ENCODE measurements at regions not wholly inside any gene's neighbourhood (a gene's known extent, or its start where the extent isn't known, plus 50 kb on each side); places are given as distances from the start of the nearest gene placed in this dataset.

DNA sequence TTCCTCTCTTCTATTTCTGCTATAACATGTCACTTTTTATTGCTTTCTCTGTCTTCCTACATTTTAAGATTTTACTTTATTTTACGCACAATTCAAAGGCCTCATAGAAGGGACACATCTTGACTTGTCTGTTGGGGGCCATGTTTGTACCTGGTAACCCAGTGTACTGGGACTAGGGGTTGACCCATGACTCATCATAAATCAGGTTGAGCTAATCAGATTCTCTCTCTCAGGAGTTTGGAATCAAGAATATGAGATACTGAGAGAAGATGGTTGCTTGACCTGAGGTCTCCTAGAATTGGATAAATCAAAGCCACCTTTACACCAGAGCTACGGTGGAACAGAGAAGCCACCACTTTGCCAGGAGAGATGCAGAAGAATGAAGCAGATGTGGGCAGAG lies 153.0 kb downstream of the UXS1 start:
- no peaks in the 10 kb centered on the region for H3K4me1 ChIP-seq (ENCODE audit: insufficient read depth)

DNA sequence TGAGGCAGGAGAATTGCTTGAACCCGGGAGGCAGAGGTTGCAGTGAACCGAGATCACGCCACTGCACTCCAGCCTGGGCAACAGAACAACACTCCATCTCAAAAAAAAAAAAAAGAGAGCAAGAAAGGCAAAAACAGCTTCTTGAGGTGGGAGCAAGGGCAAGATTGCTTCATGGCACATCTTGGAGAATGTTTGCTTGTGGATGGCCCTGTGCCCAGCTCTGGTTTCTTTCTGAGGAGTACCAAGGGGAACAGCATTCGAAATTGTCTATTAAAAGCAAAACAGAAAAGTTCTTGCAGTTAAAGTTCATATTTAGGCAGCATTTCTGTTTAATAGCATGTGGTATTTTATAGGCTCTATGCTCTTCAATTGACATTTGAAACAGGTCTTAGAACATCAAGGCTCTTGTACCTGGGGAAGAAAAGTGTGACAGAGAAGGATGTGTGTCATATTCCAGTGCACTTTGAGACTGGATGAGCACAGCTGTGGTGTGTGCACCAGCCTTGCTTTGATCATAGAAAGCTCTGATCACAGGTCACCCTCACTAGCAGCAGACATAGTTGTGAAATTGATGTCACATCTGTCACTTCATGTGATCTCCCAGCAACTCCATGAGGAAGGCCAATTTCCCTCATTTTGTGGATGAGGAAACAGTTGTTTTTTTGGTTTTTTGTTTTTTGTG lies 154.3 kb downstream of the UXS1 start:
- WGBS, 3 donors, result 80 to 86% (median 83%) methylated on average over 4 of the region's 4 CpGs
- H3K4me1 ChIP-seq (ENCODE audit: insufficient read depth), result no peaks in the 10 kb centered on the region
- intact Hi-C loops (cut with DNase I), result no loop called here

More for the DNA sequence above, 153.0 kb downstream of the UXS1 start:
- no peaks in the 10 kb centered on the region for H3K9me3 ChIP-seq
- H3K27me3 ChIP-seq, result no peaks in the 10 kb centered on the region
- WGBS, 3 donors, result 86 to 92% (median 88%) methylated on average over 2 of the region's 2 CpGs
- DNase-seq, result no peak
- H3K36me3 ChIP-seq, result no peaks in the 10 kb centered on the region
- no peak overlapping the region for H3K27ac ChIP-seq
- H3K4me3 ChIP-seq, result no peak overlapping the region
- no peak for TF ChIP-seq POLR2A (IDR thresholded peaks at IDR 0.05)
- TF ChIP-seq, protein P1, sequence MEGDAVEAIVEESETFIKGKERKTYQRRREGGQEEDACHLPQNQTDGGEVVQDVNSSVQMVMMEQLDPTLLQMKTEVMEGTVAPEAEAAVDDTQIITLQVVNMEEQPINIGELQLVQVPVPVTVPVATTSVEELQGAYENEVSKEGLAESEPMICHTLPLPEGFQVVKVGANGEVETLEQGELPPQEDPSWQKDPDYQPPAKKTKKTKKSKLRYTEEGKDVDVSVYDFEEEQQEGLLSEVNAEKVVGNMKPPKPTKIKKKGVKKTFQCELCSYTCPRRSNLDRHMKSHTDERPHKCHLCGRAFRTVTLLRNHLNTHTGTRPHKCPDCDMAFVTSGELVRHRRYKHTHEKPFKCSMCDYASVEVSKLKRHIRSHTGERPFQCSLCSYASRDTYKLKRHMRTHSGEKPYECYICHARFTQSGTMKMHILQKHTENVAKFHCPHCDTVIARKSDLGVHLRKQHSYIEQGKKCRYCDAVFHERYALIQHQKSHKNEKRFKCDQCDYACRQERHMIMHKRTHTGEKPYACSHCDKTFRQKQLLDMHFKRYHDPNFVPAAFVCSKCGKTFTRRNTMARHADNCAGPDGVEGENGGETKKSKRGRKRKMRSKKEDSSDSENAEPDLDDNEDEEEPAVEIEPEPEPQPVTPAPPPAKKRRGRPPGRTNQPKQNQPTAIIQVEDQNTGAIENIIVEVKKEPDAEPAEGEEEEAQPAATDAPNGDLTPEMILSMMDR (IDR thresholded peaks at IDR 0.05), result no peak
- no peak for TF ChIP-seq EP300 (IDR thresholded peaks at IDR 0.05)
- intact Hi-C loops (cut with DNase I), result no loop called here

DNA sequence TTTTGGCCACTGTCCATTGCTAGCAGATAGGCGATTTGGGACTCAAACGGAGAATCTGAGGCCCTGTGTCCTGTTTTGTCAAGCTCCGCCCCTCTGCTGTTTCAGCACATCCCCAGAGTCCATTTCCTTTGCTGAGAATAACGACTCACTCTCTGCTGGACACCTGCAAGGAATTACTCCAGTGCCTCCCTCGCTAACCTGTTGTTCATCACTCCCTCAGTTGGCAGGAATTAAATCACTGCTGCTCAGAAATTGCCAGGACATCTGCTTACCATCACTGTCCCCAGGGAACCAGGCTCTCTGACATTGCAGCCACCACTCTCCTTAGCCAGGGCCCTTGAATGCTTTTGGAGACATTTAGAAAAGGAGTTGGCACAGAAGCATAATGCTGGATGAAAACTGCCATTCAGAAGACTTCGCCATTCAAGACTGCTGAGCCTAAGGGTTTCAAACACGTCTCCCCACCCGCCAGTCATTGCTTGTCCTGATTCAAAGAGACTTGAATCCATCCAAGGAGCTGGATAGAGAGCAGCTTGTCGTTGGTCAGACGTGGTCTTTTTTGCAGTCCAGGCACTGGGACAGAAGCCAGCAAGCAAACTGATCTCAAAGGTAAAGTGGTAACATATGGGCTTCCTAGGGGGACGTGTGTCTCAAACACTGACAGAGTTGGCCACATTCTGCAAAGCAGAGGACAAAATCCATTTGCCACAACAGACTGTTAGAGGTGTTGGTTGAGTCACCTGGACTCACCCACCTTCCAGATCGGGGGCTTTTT lies 155.3 kb downstream of the UXS1 start:
- intact Hi-C loops (cut with DNase I), result no loop called here
- TF ChIP-seq POLR2A (IDR thresholded peaks at IDR 0.05) (no peak), EP300 (IDR thresholded peaks at IDR 0.05) (no peak)
- TF ChIP-seq, protein P1 (IDR thresholded peaks at IDR 0.05), result no peak
- Histone ChIP-seq H3K27ac (no peak overlapping the region), H3K9me3 (no peaks in the 10 kb centered on the region), H3K4me3 (no peak overlapping the region), H3K4me1 (ENCODE audit: insufficient read depth) (no peaks in the 10 kb centered on the region), H3K36me3 (no peaks in the 10 kb centered on the region), H3K27me3 (no peaks in the 10 kb centered on the region)
- DNase-seq, result no peak
- WGBS, 3 donors, result 53 to 63% (median 59%) methylated on average over 12 of the region's 12 CpGs

More for the DNA sequence above, 154.3 kb downstream of the UXS1 start:
- TF ChIP-seq EP300 (IDR thresholded peaks at IDR 0.05) (no peak), POLR2A (IDR thresholded peaks at IDR 0.05) (no peak)
- TF ChIP-seq, protein P1 (IDR thresholded peaks at IDR 0.05), result no peak
- Histone ChIP-seq H3K36me3 (no peaks in the 10 kb centered on the region), H3K27ac (no peak overlapping the region), H3K4me3 (no peak overlapping the region), H3K9me3 (no peaks in the 10 kb centered on the region), H3K27me3 (no peaks in the 10 kb centered on the region)
- no peak for DNase-seq

DNA sequence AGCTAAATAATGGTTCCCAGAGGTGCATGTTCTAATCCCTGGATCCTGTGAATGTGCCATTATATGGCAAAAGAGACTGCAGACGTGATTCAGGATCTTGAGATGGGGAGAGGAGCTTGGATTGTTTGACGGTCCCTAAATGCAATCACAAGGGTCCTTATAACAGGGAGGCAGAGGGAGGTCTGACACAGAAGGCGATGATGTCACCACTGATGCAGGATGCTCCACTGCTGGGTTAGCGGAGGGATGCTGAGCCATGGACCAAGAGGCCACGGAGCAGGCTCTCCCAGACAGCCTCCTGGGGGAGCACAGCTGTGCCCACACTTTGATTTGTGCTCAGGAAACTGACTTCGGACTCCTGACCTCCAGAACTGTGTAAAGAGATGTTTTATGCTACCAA lies 156.2 kb downstream of the UXS1 start:
- DNase-seq, result no peak
- 89 to 91% (median 90%) methylated on average over 6 of the region's 6 CpGs for WGBS, 3 donors
- Histone ChIP-seq H3K27me3 (no peaks in the 10 kb centered on the region), H3K4me1 (ENCODE audit: insufficient read depth) (no peaks in the 10 kb centered on the region), H3K27ac (no peak overlapping the region), H3K4me3 (no peak overlapping the region), H3K9me3 (no peaks in the 10 kb centered on the region), H3K36me3 (no peaks in the 10 kb centered on the region)
- intact Hi-C loops (cut with DNase I), result no loop called here
- TF ChIP-seq POLR2A (IDR thresholded peaks at IDR 0.05) (no peak), EP300 (IDR thresholded peaks at IDR 0.05) (no peak)
- TF ChIP-seq, protein P1 (IDR thresholded peaks at IDR 0.05), result no peak
